ENCODE measurements at regions not wholly inside any gene's neighbourhood (a gene's known extent, or its start where the extent isn't known, plus 50 kb on each side); places are given as distances from the start of the nearest gene placed in this dataset.

DNA sequence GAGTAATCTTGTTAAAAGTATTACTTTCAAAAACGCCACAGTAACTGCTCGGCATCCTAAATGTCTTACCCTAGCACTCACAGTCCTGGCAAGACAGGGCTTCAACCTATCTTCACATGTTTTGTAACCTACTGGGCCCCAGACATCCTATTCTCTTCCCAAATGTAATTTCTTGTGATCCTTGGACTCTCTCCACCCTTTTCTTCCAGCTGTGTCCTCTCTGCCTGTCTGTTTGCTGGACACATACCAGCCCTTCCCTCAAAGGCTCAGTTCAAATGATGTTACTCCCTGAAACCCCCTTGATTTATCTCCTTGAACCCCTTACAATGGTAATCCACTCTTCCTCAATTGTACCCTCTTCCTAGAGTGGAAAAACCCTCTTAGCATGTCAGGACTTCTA is 60.1 kb upstream of the CNEP1R1 start:
- 93% methylated on average over 2 of the region's 2 CpGs for WGBS
- Histone ChIP-seq H3K36me3 (ENCODE audit: control insufficient read depth in 2 of 2, insufficient read depth in 2 of 2, low read length in 1 of 2) (no peaks in the 10 kb centered on the region), H3K27ac (ENCODE audit: low read depth in 1 of 2, low read length in 1 of 2) (no peak overlapping the region), H3K27me3 (ENCODE audit: control insufficient read depth in 2 of 2, insufficient read depth in 1 of 2, low read length in 1 of 2) (peaks cover 0 to 15% of the 10 kb centered on the region in 2 donors), H3K4me1 (ENCODE audit: control insufficient read depth in 2 of 2, insufficient read depth in 2 of 2, low read length in 2 of 2) (no peaks in the 10 kb centered on the region), H3K9me3 (ENCODE audit: control insufficient read depth in 2 of 2, insufficient read depth in 1 of 2, low read length in 1 of 2) (no peaks in the 10 kb centered on the region), H3K4me3 (ENCODE audit: low read length in 2 of 2) (no peak overlapping the region)
- DNase-seq (ENCODE audit: low read depth in 6 of 9, low spot score in 9 of 9) = no peak

DNA sequence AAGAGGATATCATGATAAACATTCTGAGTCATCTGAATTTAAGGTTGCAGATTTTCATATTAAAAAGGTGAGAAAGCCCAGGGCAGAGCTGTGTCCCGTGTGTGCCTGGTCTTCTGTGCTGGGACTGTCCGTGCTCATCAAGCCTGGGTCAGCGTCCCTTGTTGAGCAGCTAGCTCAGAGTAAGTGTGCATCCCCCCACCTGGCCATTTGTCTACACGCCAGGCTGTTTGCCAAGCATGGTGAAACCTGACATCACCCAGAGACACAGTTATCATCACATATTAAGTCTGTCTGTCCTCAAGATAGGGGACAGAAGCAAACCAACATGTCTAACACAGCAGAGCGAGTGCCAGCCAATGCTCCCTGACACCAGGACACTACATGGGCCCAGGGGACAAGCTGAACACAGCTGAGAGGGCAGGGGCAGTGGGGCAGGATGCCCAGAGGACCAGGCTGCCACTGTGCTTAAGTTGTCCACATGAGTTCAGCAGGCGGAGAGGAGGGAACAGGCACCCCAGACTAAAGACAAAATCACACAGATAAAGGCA is 57.9 kb upstream of the CNEP1R1 start:
- 90% methylated on average over 6 of the region's 6 CpGs for WGBS
- no peak for DNase-seq (ENCODE audit: low read depth in 6 of 9, low spot score in 9 of 9)

DNA sequence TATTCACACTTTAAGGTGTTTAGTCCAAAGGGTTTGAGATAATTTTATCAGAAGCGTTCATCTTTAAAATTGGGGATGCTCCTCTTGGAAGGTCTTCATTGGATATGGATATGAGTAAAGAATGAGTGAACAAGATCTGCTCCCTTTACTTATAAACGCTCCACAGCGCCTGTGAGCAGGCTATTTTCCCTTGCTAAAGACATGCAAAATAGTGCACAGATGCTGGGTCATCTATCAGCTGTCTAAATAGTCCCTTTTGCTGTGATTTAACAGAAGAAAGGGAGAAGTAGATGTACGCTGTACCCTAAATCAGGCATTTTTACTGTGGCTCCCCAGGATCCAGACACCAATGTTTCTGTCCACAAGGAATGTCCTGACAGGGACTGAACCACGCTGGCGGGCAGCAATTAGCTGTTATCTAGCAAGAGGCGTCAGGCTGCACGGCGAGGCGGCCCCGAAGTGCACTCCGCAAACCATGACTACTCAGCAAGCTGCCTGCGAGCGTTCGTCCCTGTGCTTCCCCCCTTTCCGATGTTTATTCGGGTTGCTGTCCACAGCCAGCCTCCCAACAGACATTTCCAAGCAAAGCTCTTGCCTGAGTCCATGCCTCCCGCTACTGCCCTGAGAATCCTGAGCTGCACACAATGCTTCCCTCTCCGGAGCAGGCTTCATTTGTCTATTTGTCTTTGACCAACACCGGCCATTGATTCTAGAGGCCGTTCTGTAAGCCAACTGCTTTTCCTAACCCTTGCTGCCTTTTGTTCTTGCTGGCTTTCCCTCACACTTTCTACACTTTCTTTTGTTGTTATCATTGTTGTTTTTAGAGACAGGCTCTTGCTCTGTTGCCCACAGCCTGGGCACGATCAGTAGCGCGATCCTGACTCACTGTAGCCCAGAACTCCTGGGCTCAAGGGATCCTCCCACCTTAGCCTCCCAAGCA is 55.7 kb upstream of the CNEP1R1 start:
- H3K27me3 ChIP-seq (ENCODE audit: control insufficient read depth in 2 of 2, insufficient read depth in 1 of 2, low read length in 1 of 2) = peaks cover 0 to 17% of the 10 kb centered on the region in 2 donors
- DNase-seq (ENCODE audit: low read depth in 6 of 9, low spot score in 9 of 9) = no peak
- H3K27ac ChIP-seq (ENCODE audit: low read depth in 1 of 2, low read length in 1 of 2) = no peak overlapping the region
- 53% methylated on average over 24 of the region's 24 CpGs for WGBS
- no peaks in the 10 kb centered on the region for H3K9me3 ChIP-seq (ENCODE audit: control insufficient read depth in 2 of 2, insufficient read depth in 1 of 2, low read length in 1 of 2)
- no peaks in the 10 kb centered on the region for H3K4me1 ChIP-seq (ENCODE audit: control insufficient read depth in 2 of 2, insufficient read depth in 2 of 2, low read length in 2 of 2)
- H3K4me3 ChIP-seq (ENCODE audit: low read length in 2 of 2) = no peak overlapping the region
- no peaks in the 10 kb centered on the region for H3K36me3 ChIP-seq (ENCODE audit: control insufficient read depth in 2 of 2, insufficient read depth in 2 of 2, low read length in 1 of 2)

More for the DNA sequence above, 57.9 kb upstream of the CNEP1R1 start:
- H3K36me3 ChIP-seq (ENCODE audit: control insufficient read depth in 2 of 2, insufficient read depth in 2 of 2, low read length in 1 of 2) = no peaks in the 10 kb centered on the region
- no peak overlapping the region for H3K4me3 ChIP-seq (ENCODE audit: low read length in 2 of 2)
- no peaks in the 10 kb centered on the region for H3K9me3 ChIP-seq (ENCODE audit: control insufficient read depth in 2 of 2, insufficient read depth in 1 of 2, low read length in 1 of 2)
- peaks cover 0 to 17% of the 10 kb centered on the region in 2 donors for H3K27me3 ChIP-seq (ENCODE audit: control insufficient read depth in 2 of 2, insufficient read depth in 1 of 2, low read length in 1 of 2)
- H3K4me1 ChIP-seq (ENCODE audit: control insufficient read depth in 2 of 2, insufficient read depth in 2 of 2, low read length in 2 of 2) = no peaks in the 10 kb centered on the region
- no peak overlapping the region for H3K27ac ChIP-seq (ENCODE audit: low read depth in 1 of 2, low read length in 1 of 2)

DNA sequence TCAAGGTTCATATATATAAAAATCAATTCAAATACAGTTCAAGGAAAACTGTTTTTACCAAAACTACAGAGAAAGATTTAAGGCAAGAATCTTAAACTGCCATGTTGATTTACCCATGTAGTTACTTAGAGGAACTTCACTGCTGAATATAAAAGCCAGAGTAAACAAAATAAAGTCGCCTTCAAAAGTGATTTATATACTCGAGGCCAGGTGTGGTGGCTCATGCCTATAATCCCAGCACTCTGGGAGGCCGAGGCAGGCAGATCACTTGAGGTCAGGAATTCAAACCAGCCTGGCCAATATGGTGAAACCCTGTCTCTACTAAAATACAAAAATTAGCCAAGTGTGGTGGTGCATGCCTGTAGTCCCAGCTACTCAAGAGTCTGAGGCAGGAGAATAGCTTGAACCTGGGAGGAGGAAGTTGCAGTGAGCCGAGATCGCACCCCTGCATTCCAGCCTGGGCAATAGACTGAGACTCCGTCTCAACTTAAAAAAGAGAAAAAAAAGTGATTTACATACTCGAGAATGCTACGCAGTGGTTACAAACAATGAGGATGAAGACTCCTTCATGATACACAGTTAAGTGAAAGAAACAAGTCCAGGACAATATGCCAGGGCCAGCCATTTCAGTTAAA is 54.1 kb upstream of the CNEP1R1 start:
- H3K4me1 ChIP-seq (ENCODE audit: control insufficient read depth in 2 of 2, insufficient read depth in 2 of 2, low read length in 2 of 2) = no peaks in the 10 kb centered on the region
- WGBS = 90% methylated on average over 8 of the region's 8 CpGs
- H3K4me3 ChIP-seq (ENCODE audit: low read length in 2 of 2) = no peak overlapping the region
- DNase-seq (ENCODE audit: low read depth in 6 of 9, low spot score in 9 of 9) = no peak
- H3K36me3 ChIP-seq (ENCODE audit: control insufficient read depth in 2 of 2, insufficient read depth in 2 of 2, low read length in 1 of 2) = no peaks in the 10 kb centered on the region
- no peaks in the 10 kb centered on the region for H3K9me3 ChIP-seq (ENCODE audit: control insufficient read depth in 2 of 2, insufficient read depth in 1 of 2, low read length in 1 of 2)
- H3K27ac ChIP-seq (ENCODE audit: low read depth in 1 of 2, low read length in 1 of 2) = no peak overlapping the region
- H3K27me3 ChIP-seq (ENCODE audit: control insufficient read depth in 2 of 2, insufficient read depth in 1 of 2, low read length in 1 of 2) = peaks cover 0 to 17% of the 10 kb centered on the region in 2 donors

DNA sequence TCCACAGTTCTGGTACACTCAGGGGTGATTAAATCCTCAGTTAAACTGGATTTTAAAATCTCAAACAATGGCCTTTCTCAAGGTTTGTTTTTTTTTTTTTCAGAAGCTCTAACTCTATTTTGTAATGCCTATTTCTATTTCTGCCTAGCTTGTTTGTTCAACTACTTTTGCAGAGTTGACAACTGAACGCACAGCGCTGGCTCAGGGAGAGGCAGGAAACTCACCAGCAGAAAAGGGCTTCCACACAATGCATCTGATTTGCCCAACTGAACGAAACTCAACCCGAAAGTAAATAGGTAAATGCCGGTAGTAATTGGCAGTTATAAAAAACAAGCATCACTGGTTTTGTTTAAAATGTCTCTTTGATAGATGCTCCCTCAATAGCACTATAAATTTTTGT is 52.7 kb upstream of the CNEP1R1 start:
- Histone ChIP-seq H3K4me1 (ENCODE audit: control insufficient read depth in 2 of 2, insufficient read depth in 2 of 2, low read length in 2 of 2) (no peaks in the 10 kb centered on the region), H3K9me3 (ENCODE audit: control insufficient read depth in 2 of 2, insufficient read depth in 1 of 2, low read length in 1 of 2) (no peaks in the 10 kb centered on the region), H3K4me3 (ENCODE audit: low read length in 2 of 2) (no peak overlapping the region), H3K36me3 (ENCODE audit: control insufficient read depth in 2 of 2, insufficient read depth in 2 of 2, low read length in 1 of 2) (no peaks in the 10 kb centered on the region), H3K27me3 (ENCODE audit: control insufficient read depth in 2 of 2, insufficient read depth in 1 of 2, low read length in 1 of 2) (peaks cover 0 to 14% of the 10 kb centered on the region in 2 donors), H3K27ac (ENCODE audit: low read depth in 1 of 2, low read length in 1 of 2) (no peak overlapping the region)
- 91% methylated on average over 5 of the region's 5 CpGs for WGBS
- no peak for DNase-seq (ENCODE audit: low read depth in 6 of 9, low spot score in 9 of 9)

DNA sequence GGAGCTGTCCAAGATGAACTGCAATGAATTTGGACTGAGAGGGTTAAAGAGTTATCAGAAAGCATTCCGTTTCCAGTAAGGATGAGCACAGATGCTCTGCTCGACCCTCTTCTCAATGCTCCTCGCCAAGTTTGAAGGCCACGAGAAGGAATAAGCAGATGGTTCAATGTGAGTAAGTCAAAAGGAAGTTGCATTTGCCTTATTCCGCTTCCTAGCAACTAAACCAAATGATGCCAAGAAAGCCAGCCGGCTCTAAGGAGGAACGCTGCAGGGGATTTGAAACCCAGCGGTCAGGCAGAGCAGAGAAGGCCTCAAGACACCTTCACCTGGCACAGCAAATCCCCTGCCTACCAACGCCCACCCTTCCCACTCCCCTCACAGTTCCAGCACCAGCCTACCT is 52.1 kb upstream of the CNEP1R1 start:
- H3K27me3 ChIP-seq (ENCODE audit: control insufficient read depth in 2 of 2, insufficient read depth in 1 of 2, low read length in 1 of 2) = peaks cover 0 to 11% of the 10 kb centered on the region in 2 donors
- DNase-seq (ENCODE audit: low read depth in 6 of 9, low spot score in 9 of 9) = no peak
- 94% methylated on average over 9 of the region's 9 CpGs for WGBS
- no peaks in the 10 kb centered on the region for H3K9me3 ChIP-seq (ENCODE audit: control insufficient read depth in 2 of 2, insufficient read depth in 1 of 2, low read length in 1 of 2)
- no peaks in the 10 kb centered on the region for H3K36me3 ChIP-seq (ENCODE audit: control insufficient read depth in 2 of 2, insufficient read depth in 2 of 2, low read length in 1 of 2)
- no peak overlapping the region for H3K27ac ChIP-seq (ENCODE audit: low read depth in 1 of 2, low read length in 1 of 2)
- no peaks in the 10 kb centered on the region for H3K4me1 ChIP-seq (ENCODE audit: control insufficient read depth in 2 of 2, insufficient read depth in 2 of 2, low read length in 2 of 2)
- H3K4me3 ChIP-seq (ENCODE audit: low read length in 2 of 2) = no peak overlapping the region

Measured in thymus (tissue), 11 donors.